A673 (cell line): ENCODE measurements at regions not wholly inside any gene's neighbourhood (a gene's known extent, or its start where the extent isn't known, plus 50 kb on each side); places are given as distances from the start of the nearest gene placed in this dataset.

ENCODE experiments used
- BruUV-seq: library from RNA; stranded (reverse); fragments of 400-500 nt; replicated peaks from 2 replicates; lab custom pipeline; 2021; lab: Mats Ljungman, UMichigan
- CTCF ChIA-PET: fragments of 300-600 bp; sonication (Branson Sonifier 250); formaldehyde crosslinking; loops from one replicate; lab custom pipeline; 2022; ENCODE audit warnings: antibody characterized with exemption; lab: Charles Lee
- POLR2A ChIA-PET: fragments of 300-600 bp; sonication (Branson Sonifier 250); formaldehyde crosslinking; loops from one replicate; lab custom pipeline; 2022; ENCODE audit warnings: antibody characterized with exemption; ENCODE audit not compliant: low non-redundant PET; lab: Charles Lee
- DNase-seq: peaks from one replicate; pipeline ENCODE4 v3.0.0-alpha.2; 2015; ENCODE audit warnings: low spot score
- H3K27ac ChIP-seq: fragments of 200-600 bp; sonication (generic); 2 replicates; pipeline ENCODE4 v1.5.1; 2016; ENCODE audit warnings: mixed run types, low read depth, mild to moderate bottlenecking, mixed read lengths, antibody characterized with exemption, low read length; ENCODE audit not compliant: poor library complexity, severe bottlenecking
- H3K27me3 ChIP-seq: fragments of 200-600 bp; sonication (generic); replicated peaks from 2 replicates; pipeline ENCODE4 v1.6.1; 2017; ENCODE audit warnings: mixed run types, low read depth, mild to moderate bottlenecking, mixed read lengths, antibody characterized with exemption, low read length; ENCODE audit not compliant: insufficient read depth, poor library complexity
- H3K36me3 ChIP-seq: fragments of 200-600 bp; sonication (generic); 2 replicates; pipeline ENCODE4 v1.6.1; 2016; ENCODE audit warnings: mixed run types, mild to moderate bottlenecking, mixed read lengths, antibody characterized with exemption, low read length; ENCODE audit not compliant: insufficient read depth, poor library complexity, severe bottlenecking
- H3K4me1 ChIP-seq: fragments of 200-600 bp; sonication (generic); 2 replicates; pipeline ENCODE4 v1.6.1; 2017; ENCODE audit warnings: mixed run types, mild to moderate bottlenecking, mixed read lengths, antibody characterized with exemption, low read length; ENCODE audit not compliant: insufficient read depth, poor library complexity, severe bottlenecking
- H3K4me3 ChIP-seq: fragments of 200-600 bp; sonication (generic); 2 replicates; pipeline ENCODE4 v1.5.1; 2016; ENCODE audit warnings: low read depth, mixed run types, mild to moderate bottlenecking, mixed read lengths, low read length; ENCODE audit not compliant: poor library complexity, severe bottlenecking
- H3K9me3 ChIP-seq: fragments of 200-600 bp; sonication (generic); 2 replicates; pipeline ENCODE4 v1.6.1; 2016; ENCODE audit warnings: mixed run types, low read depth, mild to moderate bottlenecking, mixed read lengths, antibody characterized with exemption, low read length; ENCODE audit not compliant: poor library complexity, severe bottlenecking
- EZH2 ChIP-seq: fragments of 200-600 bp; sonication (generic); IDR thresholded peaks from 2 replicates; pipeline ENCODE4 v1.6.1; 2017; ENCODE audit warnings: borderline replicate concordance, low read depth, mild to moderate bottlenecking, mixed read lengths, antibody characterized with exemption, low read length; ENCODE audit not compliant: poor library complexity, severe bottlenecking
- intact Hi-C: fragments of 100-400 bp; cut with micrococcal nuclease; formaldehyde crosslinking; loops from one replicate; pipeline ENCODE4 v1.10.0; 2022; ENCODE audit not compliant: unreplicated experiment
- TF ChIP-seq, protein P1 (sequence below): fragments of 300-800, 200-600 bp; sonication (generic); conservative IDR thresholded peaks from 2 replicates; pipeline ENCODE4 v1.5.1; 2017; ENCODE audit warnings: low read depth, mild to moderate bottlenecking, antibody characterized with exemption, low read length, moderate library complexity, mixed read lengths

DNA sequence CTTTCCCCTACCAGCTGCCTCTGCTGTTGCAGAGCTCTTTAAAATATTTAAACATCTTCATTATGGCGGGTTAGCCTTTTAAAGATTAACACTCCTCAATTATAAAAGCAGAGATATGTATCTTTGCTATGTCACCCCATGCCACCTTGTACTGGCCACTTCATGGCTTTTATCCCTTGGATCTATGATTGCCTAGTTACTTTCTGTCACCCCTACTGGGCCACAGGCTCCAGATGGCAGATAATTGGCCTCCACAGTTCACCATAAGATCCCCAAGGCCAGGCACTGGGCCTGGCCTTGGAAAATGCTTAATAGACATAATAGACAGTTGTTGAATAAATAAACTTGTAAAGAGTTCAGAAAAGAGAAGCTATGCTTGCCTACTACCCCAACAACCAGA, 142.0 kb upstream of the SHB start:
- Histone ChIP-seq H3K9me3 (no peaks in the 10 kb centered on the region), H3K4me3 (no peak overlapping the region), H3K27me3 (peaks cover 5% of the 10 kb centered on the region), H3K27ac (no peak overlapping the region), H3K36me3 (no peaks in the 10 kb centered on the region), H3K4me1 (no peaks in the 10 kb centered on the region)
- ChIA-PET CTCF (no interaction called here), POLR2A (no interaction called here)
- BruUV-seq = no TSS peak
- DNase-seq = no peak
- intact Hi-C loops = no loop called here
- TF ChIP-seq, protein P1, sequence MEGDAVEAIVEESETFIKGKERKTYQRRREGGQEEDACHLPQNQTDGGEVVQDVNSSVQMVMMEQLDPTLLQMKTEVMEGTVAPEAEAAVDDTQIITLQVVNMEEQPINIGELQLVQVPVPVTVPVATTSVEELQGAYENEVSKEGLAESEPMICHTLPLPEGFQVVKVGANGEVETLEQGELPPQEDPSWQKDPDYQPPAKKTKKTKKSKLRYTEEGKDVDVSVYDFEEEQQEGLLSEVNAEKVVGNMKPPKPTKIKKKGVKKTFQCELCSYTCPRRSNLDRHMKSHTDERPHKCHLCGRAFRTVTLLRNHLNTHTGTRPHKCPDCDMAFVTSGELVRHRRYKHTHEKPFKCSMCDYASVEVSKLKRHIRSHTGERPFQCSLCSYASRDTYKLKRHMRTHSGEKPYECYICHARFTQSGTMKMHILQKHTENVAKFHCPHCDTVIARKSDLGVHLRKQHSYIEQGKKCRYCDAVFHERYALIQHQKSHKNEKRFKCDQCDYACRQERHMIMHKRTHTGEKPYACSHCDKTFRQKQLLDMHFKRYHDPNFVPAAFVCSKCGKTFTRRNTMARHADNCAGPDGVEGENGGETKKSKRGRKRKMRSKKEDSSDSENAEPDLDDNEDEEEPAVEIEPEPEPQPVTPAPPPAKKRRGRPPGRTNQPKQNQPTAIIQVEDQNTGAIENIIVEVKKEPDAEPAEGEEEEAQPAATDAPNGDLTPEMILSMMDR = no peak
- TF ChIP-seq EZH2 = no peak

DNA sequence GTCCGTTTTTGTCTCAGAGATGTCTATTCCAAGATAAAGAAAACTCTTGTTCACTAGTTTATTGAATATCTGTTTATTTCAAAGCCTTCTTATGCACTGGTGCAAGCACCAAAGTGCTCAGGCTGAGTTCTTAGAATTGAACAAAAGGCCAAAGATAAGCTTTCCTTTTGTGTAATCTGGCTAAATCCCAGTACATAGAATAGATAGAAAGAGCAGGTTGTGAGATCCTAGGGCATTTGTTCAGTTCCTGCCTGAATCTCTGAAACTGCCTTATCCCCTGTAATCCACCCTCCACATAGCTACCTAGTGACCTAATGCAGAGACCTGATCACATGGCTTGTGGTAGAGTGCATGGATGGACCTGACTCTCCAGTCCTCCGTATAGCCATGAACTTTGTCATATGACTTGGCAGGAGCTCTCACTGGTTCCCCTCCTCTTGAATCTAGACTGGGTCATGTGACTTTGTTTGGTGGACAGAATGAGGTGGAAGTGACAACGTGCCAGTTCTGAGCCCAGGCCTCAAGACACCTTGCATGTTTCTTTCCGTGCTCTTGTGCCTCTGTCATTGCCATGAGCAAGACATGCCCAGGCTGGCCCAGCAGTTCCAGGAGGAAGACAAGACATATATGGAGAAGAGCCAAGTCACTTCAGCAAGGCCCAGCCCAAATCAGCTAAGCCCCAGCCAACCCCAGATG, 139.3 kb upstream of the SHB start:
- H3K27me3 ChIP-seq = no peaks in the 10 kb centered on the region
- BruUV-seq = no TSS peak
- no peak overlapping the region for H3K27ac ChIP-seq
- H3K4me3 ChIP-seq = no peak overlapping the region
- no peaks in the 10 kb centered on the region for H3K4me1 ChIP-seq
- DNase-seq = no peak
- TF ChIP-seq, protein P1 = no peak
- no peak for TF ChIP-seq EZH2
- no peaks in the 10 kb centered on the region for H3K9me3 ChIP-seq
- ChIA-PET POLR2A (no interaction called here), CTCF (no interaction called here)
- intact Hi-C loops = no loop called here
- H3K36me3 ChIP-seq = no peaks in the 10 kb centered on the region

DNA sequence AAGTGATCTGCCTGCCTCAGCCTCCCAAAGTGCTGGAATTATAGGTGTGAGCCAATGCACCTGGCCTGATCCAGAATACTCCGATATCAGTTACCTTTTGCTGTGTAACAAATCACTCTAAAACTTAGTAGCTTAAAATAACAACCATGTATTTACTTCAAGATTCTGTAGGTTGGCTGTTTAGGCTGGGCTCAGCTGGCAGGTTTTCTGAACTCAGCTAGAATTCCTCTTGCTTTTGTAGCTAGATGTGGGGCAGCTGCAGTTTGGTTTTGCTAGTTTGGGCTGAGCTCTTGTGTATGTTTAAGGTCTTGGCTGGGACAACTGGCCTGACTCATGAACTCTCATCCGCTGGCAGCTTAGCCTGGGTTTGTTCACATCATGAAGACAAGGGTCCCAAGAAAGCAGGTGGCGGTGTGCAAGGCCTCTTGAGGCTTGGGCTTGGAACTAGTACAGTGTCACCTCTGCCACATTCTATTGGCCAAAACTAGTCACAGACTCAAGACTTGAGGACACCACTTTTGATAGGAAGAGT, 138.3 kb upstream of the SHB start:
- H3K4me1 ChIP-seq = no peaks in the 10 kb centered on the region
- no peaks in the 10 kb centered on the region for H3K9me3 ChIP-seq
- intact Hi-C loops = no loop called here
- no peak overlapping the region for H3K27ac ChIP-seq
- no TSS peak for BruUV-seq
- no peak for DNase-seq
- H3K27me3 ChIP-seq = no peaks in the 10 kb centered on the region
- ChIA-PET CTCF (no interaction called here), POLR2A (no interaction called here)
- TF ChIP-seq, protein P1 = no peak
- no peak for TF ChIP-seq EZH2
- H3K36me3 ChIP-seq = no peaks in the 10 kb centered on the region
- H3K4me3 ChIP-seq = no peak overlapping the region
